HEK293 (cell line): ENCODE measurements at regions not wholly inside any gene's neighbourhood (a gene's known extent, or its start where the extent isn't known, plus 50 kb on each side); places are given as distances from the start of the nearest gene placed in this dataset.

Experiments used
- CTCF ChIA-PET: fragments of 350-600 bp; formaldehyde crosslinking; extraction: SDS; loops from one replicate; lab custom pipeline; 2021; ENCODE audit warnings: antibody characterized with exemption; lab: Yijun Ruan, JAX
- POLR2A ChIA-PET: fragments of 300-600 bp; formaldehyde crosslinking; extraction: SDS; loops from one replicate; lab custom pipeline; 2020; ENCODE audit warnings: antibody characterized with exemption, inconsistent platforms; lab: Yijun Ruan, JAX
- H3K27ac ChIP-seq: fragments of 200-500 bp; sonication (Bioruptor generic); 2 replicates; pipeline ENCODE4 v1.5.1; 2014; ENCODE audit warnings: low read depth, low read length, control low read depth, inconsistent platforms; ENCODE audit errors: extremely low read depth
- H3K36me3 ChIP-seq, 2 experiments: fragments of 200-500 bp in 1 of 2; sonication (Bioruptor generic) in 1 of 2; 1 replicate in 1 of 2; 2 replicates in 1 of 2; pipeline ENCODE4 v1.5.1; 2014 to 2017; ENCODE audit warnings: inconsistent platforms in 2 of 2, low read length in 2 of 2; ENCODE audit not compliant: control insufficient read depth in 2 of 2, insufficient read depth in 1 of 2
- H3K4me1 ChIP-seq: fragments of 200-500 bp; sonication (Bioruptor generic); 2 replicates; pipeline ENCODE4 v1.5.1; 2014; ENCODE audit warnings: mild to moderate bottlenecking, low read length, inconsistent platforms; ENCODE audit not compliant: control insufficient read depth, insufficient read depth
- H3K4me3 ChIP-seq: 2 replicates; pipeline ENCODE4 v1.5.1; 2011; ENCODE audit warnings: low read depth, mild to moderate bottlenecking, control low read depth, low read length, moderate library complexity
- H3K9me3 ChIP-seq: fragments of 200-500 bp; sonication (Bioruptor generic); 2 replicates; pipeline ENCODE4 v1.5.1; 2014; ENCODE audit warnings: low read depth, low read length, inconsistent platforms; ENCODE audit not compliant: control insufficient read depth, insufficient read depth
- BCL6B ChIP-seq: fragments of 450-650 bp; formaldehyde crosslinking; IDR thresholded peaks from 2 replicates; pipeline ENCODE4 v1.5.1; 2017; ENCODE audit warnings: missing biosample characterization, missing genetic modification characterization
- HOXC10 ChIP-seq: sonication (generic); formaldehyde crosslinking; IDR thresholded peaks from 2 replicates; pipeline ENCODE4 v1.8.1; 2023; ENCODE audit warnings: mild to moderate bottlenecking, missing genetic modification reagents
- KLF10 ChIP-seq: fragments of 450-650 bp; IDR thresholded peaks from 2 replicates; pipeline ENCODE4 v1.5.1; 2018; ENCODE audit warnings: missing biosample characterization, mild to moderate bottlenecking, missing genetic modification characterization
- KLF16 ChIP-seq: fragments of 450-650 bp; formaldehyde crosslinking; IDR thresholded peaks from 2 replicates; pipeline ENCODE4 v1.5.1; 2017; ENCODE audit warnings: missing biosample characterization, missing genetic modification characterization
- SP3 ChIP-seq: fragments of 450-650 bp; formaldehyde crosslinking; IDR thresholded peaks from 2 replicates; pipeline ENCODE4 v1.5.1; 2016; ENCODE audit warnings: missing biosample characterization, missing genetic modification characterization
- ZBTB44 ChIP-seq: fragments of 450-650 bp; IDR thresholded peaks from 2 replicates; pipeline ENCODE4 v1.5.1; 2018; ENCODE audit warnings: missing biosample characterization, mild to moderate bottlenecking, missing genetic modification characterization
- ZNF121 ChIP-seq: fragments of 450-650 bp; formaldehyde crosslinking; IDR thresholded peaks from 2 replicates; pipeline ENCODE4 v1.5.1; 2016; ENCODE audit warnings: missing biosample characterization, missing genetic modification characterization
- ZNF174 ChIP-seq: fragments of 450-650 bp; formaldehyde crosslinking; IDR thresholded peaks from 2 replicates; pipeline ENCODE4 v1.5.0; 2017; ENCODE audit warnings: missing biosample characterization, mild to moderate bottlenecking, missing genetic modification characterization
- ZNF175 ChIP-seq: fragments of 450-650 bp; formaldehyde crosslinking; IDR thresholded peaks from 2 replicates; pipeline ENCODE4 v1.5.1; 2016; ENCODE audit warnings: missing biosample characterization, missing genetic modification characterization
- ZNF18 ChIP-seq: fragments of 450-650 bp; formaldehyde crosslinking; IDR thresholded peaks from 2 replicates; pipeline ENCODE4 v1.5.1; 2016; ENCODE audit warnings: missing biosample characterization, missing genetic modification characterization
- ZNF19 ChIP-seq: fragments of 450-650 bp; formaldehyde crosslinking; IDR thresholded peaks from 2 replicates; pipeline ENCODE4; 2016; ENCODE audit warnings: missing biosample characterization, missing genetic modification characterization, low read depth
- ZNF266 ChIP-seq: fragments of 450-650 bp; formaldehyde crosslinking; IDR thresholded peaks from 2 replicates; pipeline ENCODE4 v1.5.1; 2016; ENCODE audit warnings: missing biosample characterization, missing genetic modification characterization, low read depth
- ZNF404 ChIP-seq: fragments of 450-650 bp; formaldehyde crosslinking; IDR thresholded peaks from 2 replicates; pipeline ENCODE4 v1.5.1; 2017; ENCODE audit warnings: missing biosample characterization, missing genetic modification characterization
- ZNF416 ChIP-seq: fragments of 450-650 bp; formaldehyde crosslinking; IDR thresholded peaks from 2 replicates; pipeline ENCODE4 v1.5.1; 2016; ENCODE audit warnings: missing biosample characterization, missing genetic modification characterization
- ZNF521 ChIP-seq: fragments of 450-650 bp; formaldehyde crosslinking; IDR thresholded peaks from 2 replicates; pipeline ENCODE4 v1.5.1; 2017; ENCODE audit warnings: missing biosample characterization, mild to moderate bottlenecking, missing genetic modification characterization
- ZNF596 ChIP-seq: fragments of 450-650 bp; IDR thresholded peaks from 2 replicates; pipeline ENCODE4 v1.5.0; 2018; ENCODE audit warnings: missing biosample characterization, mild to moderate bottlenecking, missing genetic modification characterization, moderate library complexity
- ZNF621 ChIP-seq: fragments of 450-650 bp; formaldehyde crosslinking; IDR thresholded peaks from 2 replicates; pipeline ENCODE4 v1.5.1; 2017; ENCODE audit warnings: missing biosample characterization, missing genetic modification characterization
- ZNF639 ChIP-seq: fragments of 450-650 bp; formaldehyde crosslinking; IDR thresholded peaks from 2 replicates; pipeline ENCODE4 v1.5.1; 2016; ENCODE audit warnings: missing biosample characterization, missing genetic modification characterization
- ZNF664 ChIP-seq: fragments of 450-650 bp; formaldehyde crosslinking; IDR thresholded peaks from 2 replicates; pipeline ENCODE4 v1.5.1; 2016; ENCODE audit warnings: missing biosample characterization, missing genetic modification characterization
- ZNF768 ChIP-seq: fragments of 450-650 bp; formaldehyde crosslinking; IDR thresholded peaks from 2 replicates; pipeline ENCODE4 v1.5.1; 2018; ENCODE audit warnings: missing biosample characterization, mild to moderate bottlenecking, missing genetic modification characterization
- ZNF777 ChIP-seq: fragments of 450-650 bp; formaldehyde crosslinking; IDR thresholded peaks from 2 replicates; pipeline ENCODE4 v1.5.1; 2017; ENCODE audit warnings: missing biosample characterization, missing genetic modification characterization, borderline replicate concordance
- ZNF837 ChIP-seq: fragments of 450-650 bp; formaldehyde crosslinking; IDR thresholded peaks from 2 replicates; pipeline ENCODE4 v1.5.1; 2016; ENCODE audit warnings: missing biosample characterization, missing genetic modification characterization
- ZXDB ChIP-seq: fragments of 450-650 bp; formaldehyde crosslinking; IDR thresholded peaks from 2 replicates; pipeline ENCODE4 v1.5.1; 2016; ENCODE audit warnings: missing biosample characterization, missing genetic modification characterization
- TF ChIP-seq, protein P1 (sequence below): fragments of 450-650 bp; formaldehyde crosslinking; IDR thresholded peaks from 2 replicates; pipeline ENCODE4; 2016; ENCODE audit warnings: missing biosample characterization, missing genetic modification characterization
- TF ChIP-seq, protein P2 (sequence below): fragments of 450-650 bp; formaldehyde crosslinking; IDR thresholded peaks from 2 replicates; pipeline ENCODE4 v1.5.1; 2016; ENCODE audit warnings: missing biosample characterization, missing genetic modification characterization, low read depth
- TF ChIP-seq, protein P3 (sequence below): fragments of 450-650 bp; formaldehyde crosslinking; IDR thresholded peaks from 2 replicates; pipeline ENCODE4 v1.5.1; 2016; ENCODE audit warnings: missing biosample characterization, missing genetic modification characterization

DNA sequence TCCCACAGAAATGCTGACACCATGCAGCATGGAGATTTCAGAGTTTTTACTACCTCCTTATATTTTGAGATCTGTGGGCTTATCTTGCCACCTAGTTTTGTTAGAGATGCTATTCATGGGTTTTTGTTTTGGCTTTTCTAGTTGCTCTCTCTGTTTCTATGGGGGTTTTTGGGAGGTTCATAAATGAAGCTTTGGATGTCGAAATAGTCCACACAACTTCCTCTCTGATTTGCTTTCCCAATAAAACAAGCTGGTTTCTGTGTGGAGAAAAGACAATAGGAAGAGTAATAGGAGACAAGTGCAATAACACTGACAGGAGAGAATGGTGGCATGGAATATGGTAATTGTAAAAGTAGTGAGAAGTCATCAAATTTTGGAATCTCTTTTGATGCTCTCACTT is 106.8 kb upstream of the GPR149 start:
- no peaks in the 10 kb centered on the region for H3K9me3 ChIP-seq
- no peak for TF ChIP-seq ZNF768 (tag by site-specific recombination)
- no peak for TF ChIP-seq ZNF596 (tag by site-specific recombination)
- no peak for TF ChIP-seq BCL6B (tag by site-specific recombination)
- no peak for TF ChIP-seq ZXDB (tag by site-specific recombination)
- TF ChIP-seq ZNF521: no peak
- no peak for TF ChIP-seq ZNF621 (tag by site-specific recombination)
- no peak for TF ChIP-seq KLF10 (tag by site-specific recombination)
- TF ChIP-seq HOXC10 (CRISPR knock-in tag): no peak
- no peak for TF ChIP-seq KLF16 (tag by site-specific recombination)
- TF ChIP-seq ZNF175 (tag by site-specific recombination): no peak
- TF ChIP-seq, protein P1, sequence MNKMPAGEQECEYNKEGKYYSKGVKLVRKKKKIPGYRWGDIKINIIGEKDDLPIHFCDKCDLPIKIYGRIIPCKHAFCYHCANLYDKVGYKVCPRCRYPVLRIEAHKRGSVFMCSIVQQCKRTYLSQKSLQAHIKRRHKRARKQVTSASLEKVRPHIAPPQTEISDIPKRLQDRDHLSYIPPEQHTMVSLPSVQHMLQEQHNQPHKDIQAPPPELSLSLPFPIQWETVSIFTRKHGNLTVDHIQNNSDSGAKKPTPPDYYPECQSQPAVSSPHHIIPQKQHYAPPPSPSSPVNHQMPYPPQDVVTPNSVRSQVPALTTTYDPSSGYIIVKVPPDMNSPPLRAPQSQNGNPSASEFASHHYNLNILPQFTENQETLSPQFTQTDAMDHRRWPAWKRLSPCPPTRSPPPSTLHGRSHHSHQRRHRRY (tag by site-specific recombination): no peak
- CTCF ChIA-PET: interaction anchor here (0.6 kb wide), 1 partner anchor 107 kb away, joined by 3 read pairs; the partner anchor contains the start of gene GPR149
- no peak overlapping the region for H3K27ac ChIP-seq
- no peaks in the 10 kb centered on the region for H3K36me3 ChIP-seq
- POLR2A ChIA-PET: no interaction called here
- no peak overlapping the region for H3K4me3 ChIP-seq
- no peaks in the 10 kb centered on the region for H3K4me1 ChIP-seq

- Histone ChIP-seq H3K4me1 (no peaks in the 10 kb centered on the region), H3K4me3 (no peak overlapping the region), H3K27ac (no peak overlapping the region), H3K36me3 (no peaks in the 10 kb centered on the region), H3K9me3 (no peaks in the 10 kb centered on the region)
- POLR2A ChIA-PET: no interaction called here
- CTCF ChIA-PET: no interaction called here
- TF ChIP-seq ZNF174 (tag by site-specific recombination): no peak
- TF ChIP-seq ZNF266 (tag by site-specific recombination): no peak
- no peak for TF ChIP-seq ZNF837
- TF ChIP-seq ZNF664 (tag by site-specific recombination): no peak
- TF ChIP-seq ZNF639: no peak
- no peak for TF ChIP-seq SP3
- no peak for TF ChIP-seq ZBTB44 (tag by site-specific recombination)
- TF ChIP-seq ZNF416 (tag by site-specific recombination): no peak
- no peak for TF ChIP-seq ZNF19
- no peak for TF ChIP-seq ZNF404
- TF ChIP-seq ZNF121 (tag by site-specific recombination): no peak
- TF ChIP-seq, protein P2, sequence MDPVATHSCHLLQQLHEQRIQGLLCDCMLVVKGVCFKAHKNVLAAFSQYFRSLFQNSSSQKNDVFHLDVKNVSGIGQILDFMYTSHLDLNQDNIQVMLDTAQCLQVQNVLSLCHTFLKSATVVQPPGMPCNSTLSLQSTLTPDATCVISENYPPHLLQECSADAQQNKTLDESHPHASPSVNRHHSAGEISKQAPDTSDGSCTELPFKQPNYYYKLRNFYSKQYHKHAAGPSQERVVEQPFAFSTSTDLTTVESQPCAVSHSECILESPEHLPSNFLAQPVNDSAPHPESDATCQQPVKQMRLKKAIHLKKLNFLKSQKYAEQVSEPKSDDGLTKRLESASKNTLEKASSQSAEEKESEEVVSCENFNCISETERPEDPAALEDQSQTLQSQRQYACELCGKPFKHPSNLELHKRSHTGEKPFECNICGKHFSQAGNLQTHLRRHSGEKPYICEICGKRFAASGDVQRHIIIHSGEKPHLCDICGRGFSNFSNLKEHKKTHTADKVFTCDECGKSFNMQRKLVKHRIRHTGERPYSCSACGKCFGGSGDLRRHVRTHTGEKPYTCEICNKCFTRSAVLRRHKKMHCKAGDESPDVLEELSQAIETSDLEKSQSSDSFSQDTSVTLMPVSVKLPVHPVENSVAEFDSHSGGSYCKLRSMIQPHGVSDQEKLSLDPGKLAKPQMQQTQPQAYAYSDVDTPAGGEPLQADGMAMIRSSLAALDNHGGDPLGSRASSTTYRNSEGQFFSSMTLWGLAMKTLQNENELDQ (tag by site-specific recombination): no peak
- TF ChIP-seq ZNF18: no peak
- no peak for TF ChIP-seq ZNF777
- TF ChIP-seq, protein P3, sequence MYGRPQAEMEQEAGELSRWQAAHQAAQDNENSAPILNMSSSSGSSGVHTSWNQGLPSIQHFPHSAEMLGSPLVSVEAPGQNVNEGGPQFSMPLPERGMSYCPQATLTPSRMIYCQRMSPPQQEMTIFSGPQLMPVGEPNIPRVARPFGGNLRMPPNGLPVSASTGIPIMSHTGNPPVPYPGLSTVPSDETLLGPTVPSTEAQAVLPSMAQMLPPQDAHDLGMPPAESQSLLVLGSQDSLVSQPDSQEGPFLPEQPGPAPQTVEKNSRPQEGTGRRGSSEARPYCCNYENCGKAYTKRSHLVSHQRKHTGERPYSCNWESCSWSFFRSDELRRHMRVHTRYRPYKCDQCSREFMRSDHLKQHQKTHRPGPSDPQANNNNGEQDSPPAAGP (tag by site-specific recombination): no peak
Observed at GRCh38 chr3:154522036-154522602, 92.1 kb upstream of the GPR149 start.
